HCT116 (cell line): ENCODE measurements at regions not wholly inside any gene's neighbourhood (a gene's known extent, or its start where the extent isn't known, plus 50 kb on each side); places are given as distances from the start of the nearest gene placed in this dataset.

ENCODE experiments used
- ATAC-seq: fragments of 200-7000 bp; cut with Tn5 transposase; 2 replicates; pipeline ENCODE4 v1.9.1; 2020; ENCODE audit warnings: mild to moderate bottlenecking, moderate library complexity
- BruUV-seq: library from RNA; stranded (reverse); fragments of 400-500 nt; replicated peaks from 2 replicates; lab custom pipeline; 2021; lab: Mats Ljungman, UMichigan
- CTCF ChIA-PET: fragments of 300-600 bp; sonication (Branson Sonifier 250); formaldehyde crosslinking; loops from one replicate; lab custom pipeline; 2021; ENCODE audit warnings: antibody characterized with exemption; lab: Charles Lee
- POLR2A ChIA-PET: fragments of 300-600, 350-600 bp; sonication (Branson Sonifier 250); formaldehyde crosslinking; loops from one replicate; lab custom pipeline; 2021; ENCODE audit warnings: antibody characterized with exemption; lab: Charles Lee
- RAD21 ChIA-PET, 2 experiments: fragments of 300-600 bp; sonication (Branson Sonifier 250); formaldehyde crosslinking; loops; one replicate each; lab custom pipeline; 2023; ENCODE audit warnings: low total read pairs in 2 of 2; ENCODE audit not compliant: uncharacterized antibody in 2 of 2, unreplicated experiment in 2 of 2, low non-redundant PET in 1 of 2; lab: Charles Lee
- DNase-seq: peaks from one replicate; pipeline ENCODE4 v3.0.0-alpha.2; 2010; ENCODE audit warnings: low read depth, low spot score
- H2AFZ ChIP-seq: fragments of 200-600 bp; shearing (Covaris generic), sonication (generic); 2 replicates; pipeline ENCODE4 v1.6.1; 2017; ENCODE audit warnings: low read depth, mixed run types, mixed read lengths, antibody characterized with exemption, low read length; ENCODE audit not compliant: poor library complexity, severe bottlenecking
- H3K27ac ChIP-seq: 2 replicates; pipeline ENCODE4 v1.5.1; 2012; ENCODE audit warnings: low read depth, low read length
- H3K27me3 ChIP-seq: fragments of 200-600 bp; sonication (generic); 2 replicates; pipeline ENCODE4 v1.6.1; 2016; ENCODE audit warnings: mixed run types, low read length, mixed read lengths; ENCODE audit not compliant: insufficient read depth
- H3K36me3 ChIP-seq, 2 experiments: fragments of 200-500 bp in 1 of 2; fragments of 200-600 bp in 1 of 2; sonication (Bioruptor generic) in 1 of 2; sonication (generic) in 1 of 2; 2 replicates each; pipeline versions ENCODE4 v1.5.1 to v1.6.1; 2014 to 2016; ENCODE audit warnings: low read length in 2 of 2, inconsistent platforms in 1 of 2, mixed read lengths in 1 of 2, mixed run types in 1 of 2; ENCODE audit not compliant: insufficient read depth in 2 of 2, control insufficient read depth in 1 of 2
- H3K4me1 ChIP-seq, 2 experiments: fragments of 200-600 bp in 1 of 2; sonication (generic) in 1 of 2; 2 replicates each; pipeline versions ENCODE4 v1.5.1 to v1.6.1; 2012 to 2017; ENCODE audit warnings: low read length in 2 of 2, inconsistent platforms in 1 of 2, mild to moderate bottlenecking in 1 of 2, mixed read lengths in 1 of 2, mixed run types in 1 of 2, moderate library complexity in 1 of 2; ENCODE audit not compliant: insufficient read depth in 2 of 2, control insufficient read depth in 1 of 2
- H3K4me2 ChIP-seq: fragments of 200-600 bp; sonication (generic); 2 replicates; pipeline ENCODE4 v1.6.1; 2017; ENCODE audit warnings: mixed run types, low read length, mixed read lengths
- H3K4me3 ChIP-seq, 2 experiments: fragments of 200-600 bp in 1 of 2; sonication (generic) in 1 of 2; replicated peaks in 1 of 2; 2 replicates each; pipeline ENCODE4 v1.5.1; 2011 to 2016; ENCODE audit warnings: low read length in 2 of 2, control low read depth in 1 of 2, low read depth in 1 of 2, mild to moderate bottlenecking in 1 of 2, mixed read lengths in 1 of 2, mixed run types in 1 of 2
- H3K79me2 ChIP-seq: fragments of 200-600 bp; sonication (generic); 2 replicates; pipeline ENCODE4 v1.6.1; 2017; ENCODE audit warnings: mild to moderate bottlenecking, mixed run types, low read length, moderate library complexity, mixed read lengths; ENCODE audit not compliant: insufficient read depth
- H3K9ac ChIP-seq: fragments of 200-600 bp; sonication (generic); 2 replicates; pipeline ENCODE4 v1.6.1; 2016; ENCODE audit warnings: low read length, mixed read lengths
- H3K9me2 ChIP-seq: fragments of 200-600 bp; sonication (generic), shearing (Covaris generic); 2 replicates; pipeline ENCODE4 v1.6.1; 2017; ENCODE audit warnings: mixed run types, mild to moderate bottlenecking, moderate library complexity; ENCODE audit not compliant: insufficient read depth
- H3K9me3 ChIP-seq, 2 experiments: fragments of 200-500 bp in 1 of 2; fragments of 200-600 bp in 1 of 2; sonication (Bioruptor generic) in 1 of 2; sonication (generic) in 1 of 2; 2 replicates each; pipeline ENCODE4 v1.6.1; 2014 to 2017; ENCODE audit warnings: low read length in 2 of 2, mixed read lengths in 2 of 2, inconsistent platforms in 1 of 2, low read depth in 1 of 2, mild to moderate bottlenecking in 1 of 2, mixed run types in 1 of 2, moderate library complexity in 1 of 2; ENCODE audit not compliant: control insufficient read depth in 1 of 2, insufficient read depth in 1 of 2
- H4K20me1 ChIP-seq: fragments of 200-600 bp; sonication (generic), shearing (Covaris generic); 2 replicates; pipeline ENCODE4 v1.6.1; 2017; ENCODE audit warnings: mixed run types, mild to moderate bottlenecking, moderate library complexity; ENCODE audit not compliant: insufficient read depth
- ATF3 ChIP-seq: IDR thresholded peaks from 2 replicates; pipeline ENCODE4 v1.6.1; 2012
- CBX3 ChIP-seq: IDR thresholded peaks from 2 replicates; pipeline ENCODE4 v1.6.1; 2012; ENCODE audit warnings: low read depth
- EZH2 ChIP-seq: fragments of 200-600 bp; sonication (generic); IDR thresholded peaks from 2 replicates; pipeline ENCODE4 v1.6.1; 2017; ENCODE audit warnings: antibody characterized with exemption, mixed run types
- EZH2phosphoT487 ChIP-seq: fragments of 200-600 bp; IDR thresholded peaks from 2 replicates; pipeline ENCODE4 v1.6.1; 2018; ENCODE audit warnings: antibody characterized with exemption, borderline replicate concordance
- JUND ChIP-seq: IDR thresholded peaks from 2 replicates; pipeline ENCODE4 v1.6.1; 2012
- MAX ChIP-seq: IDR thresholded peaks from 2 replicates; pipeline ENCODE4 v1.6.1; 2012
- POLR2AphosphoS5 ChIP-seq: IDR thresholded peaks from 2 replicates; pipeline ENCODE4 v1.6.1; 2011; ENCODE audit warnings: mild to moderate bottlenecking, low read depth, low read length, moderate library complexity
- RAD21 ChIP-seq: IDR thresholded peaks from 2 replicates; pipeline ENCODE4 v1.6.1; 2012; ENCODE audit warnings: low read depth, mild to moderate bottlenecking
- REST ChIP-seq: IDR thresholded peaks from 2 replicates; pipeline ENCODE4 v1.6.1; 2012; ENCODE audit warnings: low read depth
- SIN3A ChIP-seq: IDR thresholded peaks from 2 replicates; pipeline ENCODE4 v1.6.1; 2012; ENCODE audit warnings: low read depth
- SP1 ChIP-seq: IDR thresholded peaks from 2 replicates; pipeline ENCODE4 v1.6.1; 2012; ENCODE audit warnings: low read depth
- SRF ChIP-seq: IDR thresholded peaks from 2 replicates; pipeline ENCODE4 v1.6.1; 2012; ENCODE audit warnings: low read depth
- intact Hi-C: fragments of 100-400 bp; cut with micrococcal nuclease; formaldehyde crosslinking; loops from 2 replicates; pipeline ENCODE4 v1.10.0; 2022

- ATAC-seq, result no peak
- no peaks in the 10 kb centered on the region for H3K79me2 ChIP-seq
- no peak overlapping the region for H3K9ac ChIP-seq
- DNase-seq, result no peak
- H3K9me3 ChIP-seq, result no peaks in the 10 kb centered on the region
- no peak overlapping the region for H3K4me3 ChIP-seq
- H3K4me1 ChIP-seq, result no peaks in the 10 kb centered on the region
- no peaks in the 10 kb centered on the region for H3K9me2 ChIP-seq
- no peak overlapping the region for H2AFZ ChIP-seq
- peaks cover 53% of the 10 kb centered on the region for H3K27me3 ChIP-seq
- TF ChIP-seq POLR2AphosphoS5 (no peak), RAD21 (no peak)
- TF ChIP-seq, all 23 proteins: peak for 0
- ChIA-PET CTCF (no interaction called here), RAD21 (no interaction called here), POLR2A (no interaction called here)
- no TSS peak for BruUV-seq
- Histone ChIP-seq H3K27ac (no peak overlapping the region), H3K36me3 (no peaks in the 10 kb centered on the region), H3K4me2 (no peak overlapping the region), H4K20me1 (no peaks in the 10 kb centered on the region)
- intact Hi-C loops, result no loop called here
These were observed 191.0 kb upstream of the SOX1 start for GRCh38 chr13:111875915-111876314.

GRCh38 chr13:111876506-111876905 lies 190.4 kb upstream of the SOX1 start:
- H3K79me2 ChIP-seq, result no peaks in the 10 kb centered on the region
- no peaks in the 10 kb centered on the region for H4K20me1 ChIP-seq
- no peaks in the 10 kb centered on the region for H3K4me1 ChIP-seq
- no peaks in the 10 kb centered on the region for H3K36me3 ChIP-seq
- no peak overlapping the region for H3K4me3 ChIP-seq
- POLR2A ChIA-PET, result no interaction called here
- H3K4me2 ChIP-seq, result no peak overlapping the region
- no TSS peak for BruUV-seq
- peaks cover 53% of the 10 kb centered on the region for H3K27me3 ChIP-seq
- no peak overlapping the region for H2AFZ ChIP-seq
- no peaks in the 10 kb centered on the region for H3K9me2 ChIP-seq
- RAD21 ChIA-PET, result no interaction called here
- no peak for DNase-seq
- TF ChIP-seq MAX, result no peak
- TF ChIP-seq JUND, result no peak
- TF ChIP-seq SIN3A, result no peak
- no peak for TF ChIP-seq SRF
- TF ChIP-seq CBX3, result no peak
- TF ChIP-seq ATF3, result no peak
- TF ChIP-seq SP1, result no peak
- no peak for TF ChIP-seq EZH2phosphoT487
- no peak for TF ChIP-seq EZH2
- no peak for TF ChIP-seq REST
- TF ChIP-seq, all 23 proteins: peak for 0
- ATAC-seq, result no peak
- intact Hi-C loops, result no loop called here
- H3K27ac ChIP-seq, result no peak overlapping the region
- no peak overlapping the region for H3K9ac ChIP-seq
- H3K9me3 ChIP-seq, result no peaks in the 10 kb centered on the region
- CTCF ChIA-PET, result no interaction called here
